ENCODE measurements at regions not wholly inside any gene's neighbourhood (a gene's known extent, or its start where the extent isn't known, plus 50 kb on each side); places are given as distances from the start of the nearest gene placed in this dataset.

DNA sequence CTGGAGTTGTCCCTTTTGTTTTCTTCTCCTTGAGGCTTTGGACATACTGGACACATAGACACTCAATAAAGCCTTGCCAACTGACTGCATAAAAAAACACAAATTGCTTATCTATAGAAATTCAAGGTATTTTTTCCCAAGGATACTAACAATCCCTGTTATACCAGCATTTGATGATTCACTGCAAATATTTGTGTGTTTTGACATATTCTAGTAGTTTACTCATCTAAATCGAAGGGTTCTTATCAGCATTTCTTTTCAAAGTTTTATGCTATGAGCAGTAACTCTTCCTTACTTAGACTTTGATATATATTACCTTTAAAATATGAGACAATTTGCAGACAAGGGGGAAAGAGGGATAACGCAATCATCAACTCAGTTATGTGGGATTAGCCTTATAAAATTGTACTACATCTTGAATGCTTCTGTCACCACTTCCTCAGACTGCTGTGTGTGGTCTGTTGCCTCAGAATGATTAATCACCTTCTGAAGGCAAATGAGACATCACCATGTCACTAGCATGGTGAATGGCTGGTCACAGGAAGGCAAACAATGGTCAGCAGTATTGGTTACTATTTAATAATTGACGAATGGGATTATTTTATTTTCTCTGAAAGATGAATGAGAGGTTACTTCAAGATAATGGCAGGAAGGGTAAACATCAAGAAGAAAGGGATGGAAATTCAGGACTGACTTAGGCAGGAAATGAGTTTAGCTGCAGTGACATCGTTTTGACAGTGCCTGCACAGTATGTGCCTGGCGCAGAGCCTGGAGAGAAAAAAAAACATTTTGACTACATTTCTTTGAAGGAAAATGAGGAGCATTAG is 544.3 kb upstream of the CNKSR2 start:
- no peak overlapping the region for H3K4me3 ChIP-seq (ENCODE audit: control insufficient read depth, low read depth, low read length)
- DNase-seq (ENCODE audit: low read depth), result no peak
- TF ChIP-seq, protein P1, sequence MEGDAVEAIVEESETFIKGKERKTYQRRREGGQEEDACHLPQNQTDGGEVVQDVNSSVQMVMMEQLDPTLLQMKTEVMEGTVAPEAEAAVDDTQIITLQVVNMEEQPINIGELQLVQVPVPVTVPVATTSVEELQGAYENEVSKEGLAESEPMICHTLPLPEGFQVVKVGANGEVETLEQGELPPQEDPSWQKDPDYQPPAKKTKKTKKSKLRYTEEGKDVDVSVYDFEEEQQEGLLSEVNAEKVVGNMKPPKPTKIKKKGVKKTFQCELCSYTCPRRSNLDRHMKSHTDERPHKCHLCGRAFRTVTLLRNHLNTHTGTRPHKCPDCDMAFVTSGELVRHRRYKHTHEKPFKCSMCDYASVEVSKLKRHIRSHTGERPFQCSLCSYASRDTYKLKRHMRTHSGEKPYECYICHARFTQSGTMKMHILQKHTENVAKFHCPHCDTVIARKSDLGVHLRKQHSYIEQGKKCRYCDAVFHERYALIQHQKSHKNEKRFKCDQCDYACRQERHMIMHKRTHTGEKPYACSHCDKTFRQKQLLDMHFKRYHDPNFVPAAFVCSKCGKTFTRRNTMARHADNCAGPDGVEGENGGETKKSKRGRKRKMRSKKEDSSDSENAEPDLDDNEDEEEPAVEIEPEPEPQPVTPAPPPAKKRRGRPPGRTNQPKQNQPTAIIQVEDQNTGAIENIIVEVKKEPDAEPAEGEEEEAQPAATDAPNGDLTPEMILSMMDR (IDR thresholded peaks at IDR 0.05; ENCODE audit: control insufficient read depth, insufficient read depth, low read depth, low read length, missing control alignments), result no peak

DNA sequence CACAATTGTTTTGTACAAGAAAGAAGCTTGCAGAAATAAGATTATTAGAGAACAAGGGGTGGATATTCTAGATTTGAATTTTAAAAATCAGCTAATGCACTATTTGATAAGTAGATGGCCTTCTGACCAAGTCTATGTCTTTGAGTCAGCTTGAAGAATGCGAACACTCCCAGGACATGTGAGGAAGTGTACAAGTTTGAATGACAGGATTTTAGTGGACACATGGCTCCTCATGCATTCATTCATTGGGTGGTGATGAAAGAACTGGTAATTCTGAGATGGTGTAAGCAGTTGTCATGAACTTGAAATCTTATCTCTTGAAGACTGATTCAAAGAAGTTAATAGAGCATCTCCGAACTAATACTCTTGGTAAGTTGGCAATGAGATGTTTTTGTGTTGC is 548.2 kb upstream of the CNKSR2 start:
- no peak overlapping the region for H3K4me3 ChIP-seq (ENCODE audit: control insufficient read depth, low read depth, low read length)
- DNase-seq (ENCODE audit: low read depth), result no peak
- TF ChIP-seq, protein P1 (IDR thresholded peaks at IDR 0.05; ENCODE audit: control insufficient read depth, insufficient read depth, low read depth, low read length, missing control alignments), result no peak

- H3K4me3 ChIP-seq (ENCODE audit: control insufficient read depth, low read depth, low read length), result no peak overlapping the region
- TF ChIP-seq, protein P1 (IDR thresholded peaks at IDR 0.05; ENCODE audit: control insufficient read depth, insufficient read depth, low read depth, low read length, missing control alignments), result no peak
- no peak for DNase-seq (ENCODE audit: low read depth)
These were observed 537.3 kb upstream of the RPS6KA3 start for GRCh38 chrX:20803971-20804370.

GRCh38 chrX:20802036-20802435 is 535.3 kb upstream of the RPS6KA3 start:
- TF ChIP-seq, protein P1 (IDR thresholded peaks at IDR 0.05; ENCODE audit: control insufficient read depth, insufficient read depth, low read depth, low read length, missing control alignments), result no peak
- no peak for DNase-seq (ENCODE audit: low read depth)
- H3K4me3 ChIP-seq (ENCODE audit: control insufficient read depth, low read depth, low read length), result no peak overlapping the region

DNA sequence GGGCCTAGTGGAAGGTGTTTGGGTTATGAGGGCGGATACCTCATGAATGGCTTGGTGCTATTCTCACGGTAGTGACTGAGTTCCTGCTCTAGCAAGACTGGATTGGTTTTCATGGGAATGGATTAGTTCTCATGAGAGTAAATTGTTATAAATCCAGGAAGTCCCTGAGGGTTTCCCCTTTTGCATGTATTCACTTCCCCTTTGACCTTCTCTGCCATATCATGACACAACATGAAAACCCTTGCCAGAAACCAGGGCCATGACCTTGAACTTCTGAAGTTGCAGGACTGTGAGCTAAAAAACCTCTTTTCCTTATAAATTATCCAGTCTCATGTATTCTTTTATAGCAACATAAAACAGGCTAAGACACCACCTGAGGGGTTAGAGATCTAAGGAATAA is 529.7 kb upstream of the RPS6KA3 start:
- H3K4me3 ChIP-seq (ENCODE audit: control insufficient read depth, low read depth, low read length), result no peak overlapping the region
- TF ChIP-seq, protein P1 (IDR thresholded peaks at IDR 0.05; ENCODE audit: control insufficient read depth, insufficient read depth, low read depth, low read length, missing control alignments), result no peak
- DNase-seq (ENCODE audit: low read depth), result no peak

DNA sequence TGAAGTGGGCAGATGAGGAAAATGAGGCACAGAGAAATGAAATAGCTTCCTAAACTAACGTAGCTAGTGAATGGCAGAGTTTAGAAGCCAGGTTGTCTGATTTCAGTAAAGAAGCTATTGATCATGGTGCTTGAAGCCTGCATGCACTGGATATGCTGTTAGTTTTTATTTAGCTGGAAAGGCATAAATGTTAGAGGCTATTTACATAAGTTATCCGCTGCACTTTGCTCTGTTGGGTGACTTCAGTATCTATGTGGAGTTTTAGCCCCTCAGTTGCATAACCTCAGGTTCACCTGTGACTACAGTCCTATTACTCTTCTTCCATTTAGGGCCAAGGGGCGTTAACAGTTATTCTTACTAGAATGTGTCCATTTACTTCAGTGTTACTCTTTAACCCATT is 522.4 kb upstream of the RPS6KA3 start:
- H3K4me3 ChIP-seq (ENCODE audit: control insufficient read depth, low read depth, low read length), result no peak overlapping the region
- TF ChIP-seq, protein P1 (IDR thresholded peaks at IDR 0.05; ENCODE audit: control insufficient read depth, insufficient read depth, low read depth, low read length, missing control alignments), result no peak
- no peak for DNase-seq (ENCODE audit: low read depth)
